Liver (tissue), 8 donors: ENCODE measurements at regions not wholly inside any gene's neighbourhood (a gene's known extent, or its start where the extent isn't known, plus 50 kb on each side); places are given as distances from the start of the nearest gene placed in this dataset.

Experiments
- DNase-seq: peaks from one replicate; pipeline ENCODE4 v3.0.0-alpha.2; 2017; ENCODE audit warnings: low spot score
- H3K27ac ChIP-seq, 2 donors: one replicate each; pipeline ENCODE4 v1.7.0; 2013; ENCODE audit warnings: inconsistent platforms in 2 of 2, low read length in 2 of 2, control low read depth in 1 of 2, low read depth in 1 of 2, mild to moderate bottlenecking in 1 of 2
- H3K27me3 ChIP-seq, 4 donors: one replicate each; pipeline versions ENCODE4 v1.6.1 to v1.7.0; 2013; ENCODE audit warnings: low read length in 3 of 4, inconsistent platforms in 1 of 4, mild to moderate bottlenecking in 1 of 4, moderate library complexity in 1 of 4; ENCODE audit not compliant: control insufficient read depth in 4 of 4, insufficient read depth in 4 of 4
- H3K36me3 ChIP-seq, 4 donors: one replicate each; pipeline versions ENCODE4 v1.6.1 to v1.7.0; 2013; ENCODE audit warnings: low read length in 3 of 4, mild to moderate bottlenecking in 3 of 4, low read depth in 1 of 4, moderate library complexity in 1 of 4; ENCODE audit not compliant: control insufficient read depth in 4 of 4, insufficient read depth in 3 of 4
- H3K4me1 ChIP-seq, 4 donors: one replicate each; pipeline versions ENCODE4 v1.6.1 to v1.7.0; 2013; ENCODE audit warnings: low read length in 3 of 4, mild to moderate bottlenecking in 3 of 4, moderate library complexity in 1 of 4; ENCODE audit not compliant: control insufficient read depth in 4 of 4, insufficient read depth in 4 of 4
- H3K4me3 ChIP-seq, 3 donors: one replicate each; pipeline versions ENCODE4 v1.6.1 to v1.7.0; 2013; ENCODE audit warnings: low read length in 3 of 3, control low read depth in 1 of 3, low read depth in 1 of 3, mild to moderate bottlenecking in 1 of 3
- H3K9ac ChIP-seq, 2 donors: one replicate each; pipeline ENCODE4 v1.7.0; 2013; ENCODE audit warnings: low read length in 2 of 2, mild to moderate bottlenecking in 2 of 2, moderate library complexity in 2 of 2, control low read depth in 1 of 2, low read depth in 1 of 2
- H3K9me3 ChIP-seq, 4 donors: one replicate each; pipeline versions ENCODE4 v1.6.1 to v1.7.0; 2013; ENCODE audit warnings: low read length in 3 of 4; ENCODE audit not compliant: control insufficient read depth in 4 of 4
- CTCF ChIP-seq: fragments of 150-350 bp; IDR thresholded peaks from 2 replicates; pipeline ENCODE4 v1.5.1; 2017; ENCODE audit warnings: improper control_type of control experiment, low read depth, low read length; ENCODE audit not compliant: missing input control
- EGR1 ChIP-seq, 2 donors: IDR thresholded peaks; 2 replicates each; pipeline ENCODE4 v1.6.1; 2016 to 2018; ENCODE audit warnings: antibody characterized with exemption in 2 of 2, low read depth in 2 of 2
- FOXA1 ChIP-seq: IDR thresholded peaks from 2 replicates; pipeline ENCODE4 v1.6.1; 2016; ENCODE audit warnings: antibody characterized with exemption
- FOXA2 ChIP-seq: IDR thresholded peaks from 2 replicates; pipeline ENCODE4 v1.6.1; 2016; ENCODE audit warnings: antibody characterized with exemption
- GABPA ChIP-seq, 2 donors: IDR thresholded peaks in 1 of 2; conservative IDR thresholded peaks in 1 of 2; 2 replicates each; pipeline ENCODE4 v1.6.1; 2016; ENCODE audit warnings: antibody characterized with exemption in 2 of 2, mild to moderate bottlenecking in 1 of 2, moderate library complexity in 1 of 2
- HNF4A ChIP-seq, 2 donors: conservative IDR thresholded peaks; 2 replicates each; pipeline ENCODE4 v1.6.1; 2016; ENCODE audit warnings: antibody characterized with exemption in 2 of 2, mild to moderate bottlenecking in 2 of 2
- HNF4G ChIP-seq: IDR thresholded peaks from 2 replicates; pipeline ENCODE4 v1.6.1; 2016; ENCODE audit warnings: antibody characterized with exemption
- JUND ChIP-seq, 2 donors: IDR thresholded peaks; 2 replicates each; pipeline ENCODE4 v1.6.1; 2016; ENCODE audit warnings: antibody characterized with exemption in 2 of 2
- MAX ChIP-seq: IDR thresholded peaks from 2 replicates; pipeline ENCODE4 v1.6.1; 2016; ENCODE audit warnings: antibody characterized with exemption
- NR2F2 ChIP-seq: IDR thresholded peaks from 2 replicates; pipeline ENCODE4 v1.6.1; 2016; ENCODE audit warnings: antibody characterized with exemption
- RAD21 ChIP-seq, 2 donors: IDR thresholded peaks; 2 replicates each; pipeline ENCODE4 v1.6.1; 2016; ENCODE audit warnings: antibody characterized with exemption in 2 of 2, mild to moderate bottlenecking in 2 of 2
- REST ChIP-seq: IDR thresholded peaks from 2 replicates; pipeline ENCODE4 v1.6.1; 2016; ENCODE audit warnings: antibody characterized with exemption, mild to moderate bottlenecking
- RXRA ChIP-seq, 2 donors: IDR thresholded peaks; 2 replicates each; pipeline ENCODE4 v1.6.1; 2017 to 2018; ENCODE audit warnings: antibody characterized with exemption in 2 of 2, mild to moderate bottlenecking in 1 of 2
- SP1 ChIP-seq: IDR thresholded peaks from 2 replicates; pipeline ENCODE4 v1.6.1; 2018; ENCODE audit warnings: antibody characterized with exemption, mild to moderate bottlenecking
- TAF1 ChIP-seq: conservative IDR thresholded peaks from 2 replicates; pipeline ENCODE4 v1.6.1; 2016; ENCODE audit warnings: antibody characterized with exemption, mild to moderate bottlenecking
- YY1 ChIP-seq: IDR thresholded peaks from 2 replicates; pipeline ENCODE4 v1.6.1; 2016; ENCODE audit warnings: antibody characterized with exemption, mild to moderate bottlenecking
- ZBTB33 ChIP-seq: IDR thresholded peaks from 2 replicates; pipeline ENCODE4 v1.6.1; 2016; ENCODE audit warnings: antibody characterized with exemption
- WGBS: extraction: QIAGEN DNeasy Blood & Tissue Kit; methylation state at CpG from one replicate; pipeline ENCODE4 v1.1.7; 2013; 5-methylcytosine and 5-hydroxymethylcytosine counted together
- donor health status: healthy.
- donor health status: healthy.
- donor health status: healthy.
- donor health status: healthy.
- donor health status: healthy.

- no peaks in the 10 kb centered on the region for H3K27me3 ChIP-seq
- H3K36me3 ChIP-seq: no peaks in the 10 kb centered on the region
- 61% methylated on average over 7 of the region's 7 CpGs for WGBS
- H3K9ac ChIP-seq: no peak overlapping the region
- TF ChIP-seq TAF1 (no peak), REST (no peak), YY1 (peak; percentile 49), RXRA (IDR thresholded peaks at IDR 0.05) (peak in 1 of 2 donors; percentile 38), CTCF (no peak), HNF4A (conservative IDR thresholded peaks at IDR 0.05) (no peak), SP1 (peak; percentile 30), NR2F2 (peak; percentile 33)
- H3K27ac ChIP-seq: no peak overlapping the region
- no peak overlapping the region for H3K4me3 ChIP-seq
- no peak for DNase-seq
- no peaks in the 10 kb centered on the region for H3K9me3 ChIP-seq
- peaks cover 0 to 14% (median 7%) of the 10 kb centered on the region in 4 donors for H3K4me1 ChIP-seq
Measured at GRCh38 chr11:19370100-19370861, 129.5 kb upstream of the E2F8 start.

GRCh38 chr11:19368726-19369375, 128.1 kb upstream of the E2F8 start:
- Histone ChIP-seq H3K9ac (no peak overlapping the region), H3K9me3 (no peaks in the 10 kb centered on the region), H3K36me3 (no peaks in the 10 kb centered on the region), H3K4me1 (peaks cover 0 to 14% (median 7%) of the 10 kb centered on the region in 4 donors), H3K27ac (no peak overlapping the region), H3K4me3 (no peak overlapping the region), H3K27me3 (no peaks in the 10 kb centered on the region)
- no peak for DNase-seq
- WGBS: 71% methylated on average over 6 of the region's 6 CpGs
- TF ChIP-seq REST: no peak
- no peak for TF ChIP-seq SP1
- no peak for TF ChIP-seq RAD21 (IDR thresholded peaks at IDR 0.05)
- TF ChIP-seq JUND (IDR thresholded peaks at IDR 0.05): no peak
- TF ChIP-seq HNF4A (conservative IDR thresholded peaks at IDR 0.05): no peak
- TF ChIP-seq YY1: no peak
- TF ChIP-seq EGR1 (IDR thresholded peaks at IDR 0.05; ENCODE audit: low read depth in 2 of 2): no peak
- TF ChIP-seq ZBTB33: no peak
- no peak for TF ChIP-seq NR2F2
- TF ChIP-seq GABPA (IDR thresholded peaks at IDR 0.05 in 1 of 2, conservative IDR thresholded peaks at IDR 0.05 in 1 of 2): no peak
- TF ChIP-seq HNF4G: no peak
- TF ChIP-seq TAF1: no peak
- no peak for TF ChIP-seq MAX
- TF ChIP-seq RXRA (IDR thresholded peaks at IDR 0.05): no peak
- no peak for TF ChIP-seq FOXA2
- no peak for TF ChIP-seq FOXA1
